GM19025 (cell line): ENCODE measurements at regions not wholly inside any gene's neighbourhood (a gene's known extent, or its start where the extent isn't known, plus 50 kb on each side); places are given as distances from the start of the nearest gene placed in this dataset.

Experiments used
- ATAC-seq: cut with Tn5 transposase; IDR thresholded peaks from one replicate; pipeline ENCODE4 v1.9.1; 2021; ENCODE audit warnings: mild to moderate bottlenecking, low read depth, moderate library complexity; ENCODE audit not compliant: unreplicated experiment

DNA sequence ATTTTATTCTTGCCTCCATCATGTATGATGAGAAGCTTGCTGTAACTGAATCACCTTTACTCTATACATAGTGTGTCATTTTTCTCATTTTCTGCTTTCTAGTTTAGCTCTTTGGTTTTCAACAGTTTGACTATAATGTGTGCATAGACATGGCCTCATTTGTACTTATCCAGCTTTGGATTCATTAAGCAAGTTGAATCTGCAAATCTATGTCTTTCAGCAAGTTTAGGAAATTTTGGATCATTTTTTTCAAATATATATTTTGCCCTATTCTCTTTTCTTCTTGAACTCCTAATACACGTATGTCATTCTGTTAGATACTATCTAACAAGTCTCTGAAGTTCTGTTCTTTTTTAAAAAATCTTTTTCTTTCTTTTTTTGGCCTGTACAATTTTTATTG is 57.8 kb downstream of the PRLHR start:
- no peak for ATAC-seq

DNA sequence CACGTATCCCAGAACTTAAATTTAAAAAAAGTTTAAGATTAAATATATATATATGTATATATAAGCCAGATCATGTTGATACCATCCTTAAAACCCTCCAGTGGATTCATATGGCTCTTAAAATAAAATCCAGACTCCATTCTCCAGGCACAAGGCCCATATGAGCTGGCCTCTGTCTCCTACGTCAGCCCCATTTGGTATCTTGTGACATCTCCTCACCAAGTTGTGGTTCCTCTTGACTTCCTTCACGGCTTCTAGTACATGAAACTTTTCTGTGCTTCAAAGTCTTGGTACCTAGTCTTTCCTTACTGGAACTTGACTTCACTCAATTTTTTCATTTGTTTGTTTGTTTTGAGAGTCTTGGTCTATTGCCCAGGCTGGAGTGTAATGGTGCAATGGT is 61.3 kb downstream of the PRLHR start:
- ATAC-seq: no peak

- ATAC-seq: no peak
Observed at GRCh38 chr10:118531105-118531852, 64.2 kb downstream of the PRLHR start.

DNA sequence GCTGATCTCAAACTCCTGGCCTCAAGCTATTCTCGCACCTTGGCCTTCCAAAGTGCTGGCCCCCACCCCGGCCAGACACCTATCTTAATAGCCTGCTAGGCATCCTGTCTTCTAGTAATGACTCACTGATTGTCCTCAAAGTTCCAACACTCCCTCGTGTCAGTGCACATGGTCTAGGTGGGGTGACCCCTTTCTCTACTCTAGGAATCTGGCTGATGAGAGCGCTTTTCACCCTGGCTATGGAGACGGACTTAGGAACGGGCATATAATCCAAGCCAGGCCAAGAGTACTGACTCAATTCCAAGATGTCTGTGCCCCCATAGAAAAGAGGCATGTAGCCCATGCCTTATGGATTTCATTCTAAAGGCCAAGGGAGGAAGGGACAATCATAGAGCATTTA is 67.0 kb downstream of the PRLHR start:
- no peak for ATAC-seq

DNA sequence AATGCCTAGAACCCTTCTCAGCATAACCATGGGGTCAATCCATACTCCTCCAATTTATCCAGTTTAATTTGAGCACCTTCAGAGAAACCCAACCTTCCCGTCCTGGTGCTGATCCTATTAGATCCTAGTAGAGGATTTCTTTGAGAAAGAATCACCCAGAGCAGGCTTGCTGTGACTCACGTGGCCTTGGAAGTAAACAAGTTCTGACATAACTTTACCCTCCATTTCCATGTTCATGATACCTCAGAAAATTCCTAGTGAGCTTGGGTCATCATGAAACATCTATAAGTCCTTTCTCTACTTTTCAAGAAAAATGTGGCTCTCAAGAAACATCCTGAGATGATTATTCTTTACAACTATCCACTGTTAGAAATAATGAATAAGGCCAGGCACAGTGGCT is 71.7 kb downstream of the PRLHR start:
- ATAC-seq: no peak

DNA sequence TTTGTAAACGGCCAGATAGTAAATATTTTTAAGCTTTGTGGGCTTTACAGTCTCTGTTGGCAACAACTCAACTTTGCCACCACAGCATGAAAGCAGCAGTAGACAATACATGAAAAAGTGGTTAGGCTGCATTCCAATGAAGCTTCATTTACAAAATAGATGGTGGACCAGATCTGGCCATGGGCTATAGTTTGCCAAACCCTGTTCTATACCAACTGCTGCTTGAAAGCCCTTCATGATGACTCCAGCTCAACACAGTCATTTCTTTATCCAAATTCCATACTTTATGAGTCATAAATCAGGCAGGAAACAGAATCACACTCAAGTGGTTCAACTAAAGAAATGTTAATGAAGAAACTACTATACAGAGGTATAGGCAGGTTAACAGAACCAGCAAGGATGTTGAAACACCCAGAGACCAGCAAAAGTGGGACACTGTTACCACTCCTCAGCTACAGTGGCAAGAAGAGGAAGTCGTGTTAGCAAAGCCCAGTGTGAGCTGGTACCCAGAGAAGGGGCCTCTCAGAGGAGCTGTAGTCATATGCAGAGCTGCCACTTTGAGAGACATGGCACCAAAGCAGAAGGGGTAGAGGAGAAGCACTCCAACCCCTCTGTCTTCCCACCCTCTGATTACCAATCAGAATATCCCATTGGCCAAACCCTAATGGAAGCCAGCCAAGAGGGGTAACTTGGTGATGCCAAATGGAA is 72.5 kb downstream of the PRLHR start:
- ATAC-seq: no peak

DNA sequence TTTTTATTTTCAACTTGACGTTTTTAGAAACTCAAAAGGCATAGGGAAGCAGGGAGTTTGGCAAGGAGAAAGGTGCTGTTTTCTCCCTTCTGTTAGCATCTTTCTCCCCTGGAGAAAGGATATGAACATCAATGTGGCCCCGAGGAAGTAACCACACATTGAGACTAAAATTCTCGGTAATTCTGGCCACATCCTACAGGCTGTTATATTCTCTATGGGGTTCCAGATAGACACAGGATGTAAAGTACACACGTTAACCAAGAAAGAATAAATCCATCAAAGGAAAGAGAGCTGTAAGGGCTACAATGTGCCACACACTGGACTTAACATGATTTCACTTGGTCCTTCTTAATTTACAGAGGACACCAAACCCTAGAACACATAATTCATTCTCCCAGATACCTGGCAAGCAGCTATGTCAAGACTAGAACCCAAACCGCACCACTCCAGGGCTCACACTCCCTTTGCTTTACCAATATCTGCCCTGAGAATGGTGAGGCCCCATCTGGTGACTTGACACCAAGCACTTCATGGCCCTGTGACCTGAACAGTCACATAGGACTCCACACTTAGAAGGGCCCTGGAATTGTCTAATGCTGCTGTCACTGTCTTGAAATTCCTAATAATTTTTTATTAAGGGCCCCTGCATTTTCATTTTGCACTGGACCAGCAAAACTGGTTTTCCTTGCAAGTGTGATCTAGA is 73.9 kb downstream of the PRLHR start:
- ATAC-seq: no peak

DNA sequence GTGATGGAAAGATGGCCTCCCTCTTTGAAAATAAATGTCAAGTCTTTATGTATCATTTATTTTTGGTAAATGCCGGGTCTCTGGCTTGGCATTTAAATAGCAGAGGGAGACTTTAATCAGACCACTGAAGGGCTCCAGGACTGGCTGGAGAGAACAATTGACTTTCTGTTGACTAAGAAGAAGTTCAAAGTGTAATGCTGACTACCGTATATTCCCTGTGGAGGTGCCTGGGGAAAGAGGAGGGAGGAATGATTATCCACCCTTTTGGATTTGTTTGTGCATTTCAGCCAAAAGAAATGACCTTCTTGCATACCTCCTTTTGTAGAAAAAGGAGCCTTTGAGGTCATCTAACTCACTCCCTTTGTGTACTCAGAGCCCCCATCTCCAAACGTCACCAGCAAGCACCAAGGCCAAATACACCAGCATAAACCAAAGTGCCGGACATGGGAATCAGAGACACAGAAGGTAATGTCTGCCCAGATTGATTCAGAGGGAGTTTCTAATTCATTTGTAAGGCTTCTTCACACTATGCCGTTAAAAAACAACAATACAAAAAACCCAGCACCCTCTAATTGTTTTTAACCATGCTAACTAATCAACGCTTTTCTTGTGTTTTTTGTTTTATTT is 75.2 kb downstream of the PRLHR start:
- ATAC-seq: no peak

- no peak for ATAC-seq
Observed at GRCh38 chr10:118518095-118518494, 77.4 kb downstream of the PRLHR start.

GRCh38 chr10:118516716-118517115 is 78.7 kb downstream of the PRLHR start:
- no peak for ATAC-seq

DNA sequence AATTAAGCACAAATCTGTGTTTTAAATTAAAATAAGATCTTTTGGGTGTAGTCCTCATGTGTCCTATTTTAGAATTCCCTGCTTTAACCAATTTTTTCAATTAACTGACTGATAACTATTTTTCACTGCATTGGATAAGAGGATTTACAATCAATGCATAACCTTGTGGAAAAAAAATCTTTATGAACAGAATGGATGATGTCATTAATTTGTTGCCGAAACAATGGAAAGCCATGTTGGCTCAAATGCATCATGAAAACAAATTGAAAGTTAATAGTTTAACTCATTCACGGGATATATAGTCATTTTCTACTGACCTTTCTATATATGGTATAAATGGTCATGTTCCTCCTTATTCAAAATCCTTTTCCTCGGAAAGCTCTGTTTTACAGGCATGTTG is 82.3 kb downstream of the PRLHR start:
- no peak for ATAC-seq

DNA sequence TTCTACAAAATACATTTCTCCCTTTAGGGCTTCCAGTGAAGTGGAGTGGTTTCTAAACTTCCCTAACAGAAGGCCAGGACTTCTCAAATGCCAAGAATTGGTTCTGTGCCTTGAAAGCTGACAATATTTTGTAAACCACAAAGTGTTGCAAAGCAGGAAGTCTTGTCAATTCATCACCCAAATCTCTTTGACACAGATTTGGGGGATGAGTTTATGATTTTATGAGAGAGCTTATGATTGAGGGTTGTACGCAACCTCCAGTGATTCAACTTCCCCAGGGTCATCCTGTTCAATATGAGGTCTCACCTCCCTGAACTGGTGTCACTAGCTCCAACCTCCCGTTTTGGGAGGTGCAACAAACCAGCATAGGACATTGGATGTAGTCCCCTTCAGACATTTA is 83.7 kb downstream of the PRLHR start:
- no peak for ATAC-seq

- ATAC-seq: no peak
Observed at GRCh38 chr10:118508863-118509262, 86.6 kb downstream of the PRLHR start.

DNA sequence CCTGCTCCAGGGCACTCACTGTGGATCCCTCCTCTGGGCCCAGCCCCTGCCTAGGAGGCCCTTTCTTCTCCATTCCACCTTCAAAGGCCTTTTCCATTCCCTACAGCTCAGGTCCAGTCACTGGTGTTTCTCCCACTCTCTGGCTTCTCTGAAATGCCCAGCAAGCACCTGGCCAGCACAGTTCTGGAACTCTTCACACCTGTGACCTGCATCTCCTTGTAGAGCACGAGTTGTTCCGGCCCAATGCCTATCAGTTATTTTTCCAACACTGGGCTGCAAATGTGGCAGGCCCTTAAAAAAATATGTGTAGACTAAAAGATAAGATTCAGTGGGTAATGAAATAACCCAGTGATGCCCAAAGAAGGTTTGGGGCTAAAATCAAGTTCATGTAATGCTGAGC is 87.1 kb downstream of the PRLHR start:
- no peak for ATAC-seq

DNA sequence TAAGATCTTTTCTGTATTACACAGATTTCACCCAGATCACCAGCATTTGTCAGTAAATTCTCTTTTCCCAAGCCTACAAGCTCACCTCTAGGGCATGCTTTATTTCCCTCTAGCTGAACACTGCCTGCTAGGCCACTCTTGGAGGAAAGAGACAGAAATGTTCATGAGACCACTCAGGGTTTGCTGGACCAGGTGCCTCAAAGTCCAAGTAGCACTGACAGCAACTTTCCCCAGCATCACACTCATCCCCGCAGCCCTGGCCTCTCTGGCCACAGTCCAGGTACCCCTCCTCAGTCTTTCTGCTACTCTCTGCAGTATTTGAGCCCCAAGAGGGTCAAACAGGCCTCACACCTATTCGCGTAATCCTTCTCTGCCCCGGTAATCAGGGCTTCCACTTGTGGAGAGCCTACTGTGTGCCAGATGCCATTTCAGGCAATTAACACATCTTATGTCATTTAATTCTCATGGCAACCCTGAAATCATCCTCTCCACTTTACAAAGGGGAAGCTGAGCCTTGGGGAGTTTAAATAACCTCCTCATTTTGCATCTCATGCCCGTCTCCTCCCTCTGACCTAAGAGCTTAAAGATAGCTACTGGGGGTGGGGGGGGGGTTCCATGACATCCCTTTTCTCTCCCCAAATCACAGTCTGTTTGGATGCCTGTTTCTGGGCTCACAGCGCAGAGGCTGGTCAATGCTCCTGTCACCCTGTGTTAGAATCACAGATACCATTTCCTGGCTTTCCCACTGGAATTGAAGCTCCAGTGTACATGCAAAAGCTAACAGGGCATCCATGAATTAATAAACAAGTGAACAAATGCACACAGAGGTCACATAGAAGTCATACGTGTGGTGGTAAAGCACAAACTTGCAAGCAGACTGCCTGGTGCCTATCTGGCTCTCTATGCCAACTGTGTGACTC is 88.5 kb downstream of the PRLHR start:
- ATAC-seq: no peak

GRCh38 chr10:118505363-118505762 is 90.1 kb downstream of the PRLHR start:
- no peak for ATAC-seq

DNA sequence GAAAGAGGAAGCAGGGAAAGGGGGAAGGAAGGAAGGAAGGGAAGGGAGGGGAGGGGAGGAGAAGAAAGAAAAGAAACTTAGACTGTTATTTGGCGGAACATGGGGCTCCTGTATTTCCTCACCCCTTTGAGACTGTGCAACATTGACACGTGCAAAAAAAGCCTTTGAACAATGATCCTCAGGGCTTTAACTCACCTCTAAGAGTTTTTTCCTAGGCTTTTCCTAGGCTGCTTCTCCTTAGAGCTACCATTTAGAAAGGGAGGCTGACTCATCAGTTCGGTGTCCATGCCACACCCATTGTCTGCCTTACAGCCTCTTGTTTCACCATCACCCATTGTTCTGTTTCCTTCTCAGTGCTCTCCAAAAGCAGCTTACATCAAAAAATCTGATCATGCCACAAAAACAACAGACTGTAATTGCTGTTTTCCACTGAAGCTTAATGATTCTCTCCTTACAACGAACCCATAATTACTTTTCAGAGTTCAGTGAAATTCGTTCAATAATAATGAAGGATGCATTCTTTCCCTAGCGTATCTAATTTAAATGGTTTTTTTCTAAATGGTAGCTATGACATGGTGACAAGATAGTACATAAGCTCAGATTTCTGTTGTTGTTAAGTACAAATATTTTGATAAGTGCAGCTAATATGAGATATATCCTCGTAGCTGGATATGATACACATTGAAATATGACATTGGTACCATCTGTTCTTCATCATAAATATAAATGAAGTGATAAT is 90.8 kb downstream of the PRLHR start:
- no peak for ATAC-seq

DNA sequence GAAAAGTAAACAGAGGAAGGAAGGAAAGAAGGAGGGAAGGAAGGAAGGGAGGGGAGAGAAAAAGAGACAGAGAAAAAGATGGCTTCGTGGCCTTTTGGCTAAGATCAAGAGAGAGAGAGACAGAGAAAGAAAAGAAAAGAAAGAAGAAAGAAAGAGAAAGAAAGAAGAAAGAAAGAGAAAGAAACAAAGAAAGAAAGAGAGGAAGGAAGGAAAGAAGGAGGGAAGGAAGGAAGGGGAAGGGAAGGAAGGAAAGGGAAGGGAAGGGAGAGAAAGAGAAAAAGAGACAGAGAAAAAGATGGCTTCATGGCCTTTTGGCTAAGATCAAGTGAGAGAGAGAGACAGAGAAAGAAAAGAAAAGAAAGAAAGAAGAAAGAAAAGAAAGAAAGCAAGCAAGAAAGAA is 91.4 kb downstream of the PRLHR start:
- ATAC-seq: no peak

- ATAC-seq: no peak
Observed at GRCh38 chr10:118503192-118503591, 92.3 kb downstream of the PRLHR start.
